Skeletal muscle tissue (tissue), 4 donors: ENCODE measurements at regions not wholly inside any gene's neighbourhood (a gene's known extent, or its start where the extent isn't known, plus 50 kb on each side); places are given as distances from the start of the nearest gene placed in this dataset. TPM values are rescaled to one million over a fixed set of nuclear protein-coding genes. Genes with fewer than 3 reads are reported as not detected.

Source experiments
- H3K27ac ChIP-seq: one replicate; pipeline ENCODE4 v1.7.0; 2013; ENCODE audit warnings: mild to moderate bottlenecking, low read depth, low read length, inconsistent platforms
- H3K27me3 ChIP-seq, 3 donors: one replicate each; pipeline ENCODE4 v1.7.0; 2013; ENCODE audit warnings: low read length in 3 of 3; ENCODE audit not compliant: control insufficient read depth in 3 of 3, insufficient read depth in 3 of 3
- H3K36me3 ChIP-seq, 3 donors: one replicate each; pipeline ENCODE4 v1.7.0; 2013; ENCODE audit warnings: low read length in 3 of 3; ENCODE audit not compliant: control insufficient read depth in 3 of 3, insufficient read depth in 3 of 3
- H3K4me1 ChIP-seq, 3 donors: one replicate each; pipeline ENCODE4 v1.7.0; 2013; ENCODE audit warnings: low read length in 3 of 3, mild to moderate bottlenecking in 3 of 3; ENCODE audit not compliant: control insufficient read depth in 3 of 3, insufficient read depth in 3 of 3
- H3K4me3 ChIP-seq, 3 donors: one replicate each; pipeline ENCODE4 v1.7.0; 2013; ENCODE audit warnings: low read length in 3 of 3
- H3K9ac ChIP-seq, 3 donors: one replicate each; pipeline ENCODE4 v1.7.0; 2013; ENCODE audit warnings: low read length in 3 of 3, mild to moderate bottlenecking in 3 of 3, moderate library complexity in 2 of 3, low read depth in 1 of 3
- H3K9me3 ChIP-seq, 3 donors: one replicate each; pipeline ENCODE4 v1.7.0; 2013; ENCODE audit warnings: low read length in 3 of 3; ENCODE audit not compliant: control insufficient read depth in 3 of 3
- small RNA-seq: library from RNA; depleted of rRNA; stranded (forward); fragments of <200 nt; gene quantifications from one replicate; pipeline ENCODE3, GENCODE V24; 2014
- donor health status: Osteomylitis.

DNA sequence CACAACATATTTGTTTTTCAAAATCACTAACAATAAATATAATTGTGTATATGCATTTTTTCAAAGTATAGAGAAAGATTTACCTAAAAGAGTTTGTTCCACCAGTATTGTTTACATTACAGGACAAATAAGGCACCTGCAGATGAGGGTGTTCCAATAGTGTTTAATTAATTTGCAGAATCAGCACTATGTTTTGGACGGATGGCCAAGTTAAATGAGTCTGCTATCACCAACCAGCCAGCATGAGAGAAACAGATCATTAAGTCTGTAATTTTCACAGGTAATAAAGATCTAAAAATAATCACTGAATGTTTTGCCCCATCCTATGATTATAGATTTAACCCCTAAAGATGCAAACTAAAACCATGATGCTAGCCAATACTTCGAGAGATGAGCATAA lies 2247.0 kb downstream of the NCAM2 start:
- Histone ChIP-seq H3K27ac (no peak overlapping the region), H3K9me3 (no peaks in the 10 kb centered on the region), H3K4me3 (no peak overlapping the region)

GRCh38 chr21:23223882-23224281 lies 2225.7 kb downstream of the NCAM2 start:
- no peaks in the 10 kb centered on the region for H3K9me3 ChIP-seq
- no peak overlapping the region for H3K9ac ChIP-seq
- H3K27ac ChIP-seq = no peak overlapping the region
- no peaks in the 10 kb centered on the region for H3K27me3 ChIP-seq
- H3K36me3 ChIP-seq = no peaks in the 10 kb centered on the region
- H3K4me3 ChIP-seq = no peak overlapping the region
- no peaks in the 10 kb centered on the region for H3K4me1 ChIP-seq

More for the DNA sequence above, 2247.0 kb downstream of the NCAM2 start:
- no peaks in the 10 kb centered on the region for H3K36me3 ChIP-seq
- H3K27me3 ChIP-seq = no peaks in the 10 kb centered on the region
- H3K9ac ChIP-seq = no peak overlapping the region
- H3K4me1 ChIP-seq = no peaks in the 10 kb centered on the region

GRCh38 chr21:23218667-23219066 lies 2220.5 kb downstream of the NCAM2 start:
- Histone ChIP-seq H3K36me3 (no peaks in the 10 kb centered on the region), H3K4me1 (no peaks in the 10 kb centered on the region), H3K27me3 (no peaks in the 10 kb centered on the region), H3K9me3 (no peaks in the 10 kb centered on the region), H3K9ac (no peak overlapping the region), H3K27ac (no peak overlapping the region), H3K4me3 (no peak overlapping the region)

- Histone ChIP-seq H3K27me3 (no peaks in the 10 kb centered on the region), H3K9me3 (peaks cover 0 to 5% (median 3%) of the 10 kb centered on the region in 3 donors), H3K4me1 (no peaks in the 10 kb centered on the region), H3K36me3 (no peaks in the 10 kb centered on the region), H3K9ac (no peak overlapping the region), H3K27ac (no peak overlapping the region), H3K4me3 (no peak overlapping the region)
Measured at GRCh38 chr21:23217597-23217996, 2219.4 kb downstream of the NCAM2 start.

DNA sequence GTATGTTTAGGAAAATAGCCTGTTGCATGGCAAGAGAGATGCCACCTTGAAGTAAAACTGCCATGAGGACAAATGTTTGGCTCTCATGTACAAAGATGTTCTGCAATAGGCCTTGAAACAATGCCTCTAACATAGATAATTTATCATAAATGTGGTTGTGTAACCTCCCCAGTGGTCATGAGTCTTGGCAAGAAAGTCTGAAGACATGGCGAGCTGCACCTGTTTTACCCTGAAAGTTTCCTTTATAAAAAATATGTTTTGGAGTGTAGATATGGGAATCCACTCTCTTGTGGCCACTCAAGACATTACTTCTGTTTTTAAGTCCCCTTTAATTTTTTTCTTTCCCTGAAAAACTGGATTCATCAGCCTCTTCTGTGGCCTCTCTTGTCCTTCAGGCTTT lies 2217.1 kb downstream of the NCAM2 start:
- Histone ChIP-seq H3K36me3 (no peaks in the 10 kb centered on the region), H3K27ac (no peak overlapping the region), H3K4me1 (no peaks in the 10 kb centered on the region), H3K4me3 (no peak overlapping the region), H3K9ac (no peak overlapping the region), H3K27me3 (no peaks in the 10 kb centered on the region), H3K9me3 (peaks cover 0 to 5% (median 3%) of the 10 kb centered on the region in 3 donors)

Small RNA genes lying in the stretch of these regions (small RNA-seq; reads per million reads assigned to genes)
- not detected for gene AP001340.1
- gene RF00019 = not detected
- gene RN7SKP236 = not detected
- not detected for gene RNA5SP489
- gene RNU2-55P = 0.19 reads per million
